K562 (cell line): ENCODE measurements at regions not wholly inside any gene's neighbourhood (a gene's known extent, or its start where the extent isn't known, plus 50 kb on each side); places are given as distances from the start of the nearest gene placed in this dataset.

ENCODE experiments used
- ATAC-seq: fragments of 200-7000 bp; cut with Tn5 transposase; 3 replicates; pipeline ENCODE4 v1.9.1; 2020; ENCODE audit warnings: moderate library complexity
- BruUV-seq: library from RNA; stranded (reverse); fragments of 400-500 nt; replicated peaks from 2 replicates; lab custom pipeline; 2021; lab: Mats Ljungman, UMichigan
- CTCF ChIA-PET: fragments of 300-600 bp; formaldehyde crosslinking; extraction: SDS; loops from one replicate; lab custom pipeline; 2021; ENCODE audit warnings: low intra/inter-chr PET ratio; lab: Yijun Ruan, JAX
- POLR2A ChIA-PET: fragments of 300-600, 350-650 bp; sonication (Branson Sonifier 250); formaldehyde crosslinking; extraction: SDS; loops from one replicate; lab custom pipeline; 2021; ENCODE audit warnings: antibody characterized with exemption, inconsistent platforms; lab: Yijun Ruan, JAX
- DNase-seq, 4 experiments: peaks; one replicate each; pipeline versions ENCODE4 v3.0.0 to v3.0.0-alpha.2; 2011 to 2018; ENCODE audit warnings: low spot score in 3 of 4, mixed read lengths in 3 of 4; ENCODE audit errors: extremely low read depth in 1 of 4
- FAIRE-seq: peaks from 2 replicates; lab custom pipeline; 2011; peaks lifted over from hg19 to GRCh38; lab: Jason Lieb, UNC
- H2AFZ ChIP-seq: 2 replicates; pipeline ENCODE4 v1.6.0; 2011; ENCODE audit warnings: low read depth, low read length, control low read depth, inconsistent platforms
- H3K27ac ChIP-seq: fragments of 200-600 bp; 3 replicates; pipeline ENCODE4 v1.8.0; 2011; ENCODE audit warnings: low read depth, mild to moderate bottlenecking, control low read depth, inconsistent platforms, low read length, moderate library complexity, mixed read lengths; ENCODE audit errors: extremely low read depth
- H3K27me3 ChIP-seq, 2 experiments: fragments of 300-600 bp in 1 of 2; 2 replicates in 1 of 2; 3 replicates in 1 of 2; pipeline versions ENCODE4 v1.6.0 to v1.8.0; 2011; ENCODE audit warnings: inconsistent platforms in 2 of 2, low read length in 2 of 2, mild to moderate bottlenecking in 1 of 2, mixed read lengths in 1 of 2, moderate library complexity in 1 of 2; ENCODE audit not compliant: control insufficient read depth in 2 of 2, insufficient read depth in 2 of 2
- H3K36me3 ChIP-seq: fragments of 300-600 bp; 3 replicates; pipeline ENCODE4 v1.8.0; 2011; ENCODE audit warnings: mild to moderate bottlenecking, low read length, inconsistent platforms; ENCODE audit not compliant: control insufficient read depth, insufficient read depth
- H3K4me1 ChIP-seq, 2 experiments: fragments of 200-600 bp in 1 of 2; replicated peaks in 1 of 2; 2 replicates in 1 of 2; 3 replicates in 1 of 2; pipeline versions ENCODE4 v1.5.1 to v1.8.0; 2011; ENCODE audit warnings: inconsistent platforms in 2 of 2, low read length in 2 of 2, mild to moderate bottlenecking in 1 of 2, mixed read lengths in 1 of 2, moderate library complexity in 1 of 2; ENCODE audit not compliant: control insufficient read depth in 2 of 2, insufficient read depth in 2 of 2
- H3K4me2 ChIP-seq: 2 replicates; pipeline ENCODE4 v1.6.1; 2011; ENCODE audit warnings: low read length, control low read depth, inconsistent platforms, mixed read lengths; ENCODE audit not compliant: insufficient read depth
- H3K4me3 ChIP-seq: fragments of 200-600 bp; sonication (generic), shearing (Covaris generic); 2 replicates; pipeline ENCODE4 v1.5.1; 2016; ENCODE audit warnings: control low read depth, inconsistent platforms
- H3K79me2 ChIP-seq: fragments of 200-600 bp; 3 replicates; pipeline ENCODE4 v1.8.0; 2011; ENCODE audit warnings: low read length, inconsistent platforms; ENCODE audit not compliant: control insufficient read depth, insufficient read depth
- H3K9ac ChIP-seq, 2 experiments: 2 replicates each; pipeline versions ENCODE4 v1.6.0 to v1.6.1; 2011; ENCODE audit warnings: low read depth in 2 of 2, low read length in 2 of 2, control low read depth in 1 of 2, inconsistent platforms in 1 of 2, mild to moderate bottlenecking in 1 of 2, mixed read lengths in 1 of 2; ENCODE audit not compliant: insufficient read depth in 1 of 2
- H3K9me1 ChIP-seq: one replicate; pipeline ENCODE4 v1.6.0; 2011; ENCODE audit warnings: inconsistent platforms, mild to moderate bottlenecking, low read length, moderate library complexity; ENCODE audit not compliant: control insufficient read depth, insufficient read depth
- H3K9me3 ChIP-seq: replicated peaks from 2 replicates; pipeline ENCODE4 v1.5.1; 2011; ENCODE audit warnings: low read depth, low read length, inconsistent platforms; ENCODE audit not compliant: control insufficient read depth, insufficient read depth
- H4K20me1 ChIP-seq: replicated peaks from 2 replicates; pipeline ENCODE4 v1.6.1; 2011; ENCODE audit warnings: low read length, inconsistent platforms, mixed read lengths; ENCODE audit not compliant: control insufficient read depth, insufficient read depth
- BACH1 ChIP-seq: fragments of 200-800 bp; sonication (Bioruptor generic); IDR thresholded peaks from 2 replicates; pipeline ENCODE4 v1.6.1; 2016; ENCODE audit warnings: missing genetic modification characterization, missing compliant biosample characterization
- FOXA3 ChIP-seq, 2 experiments: fragments of 450-650 bp in 1 of 2; sonication (generic) in 1 of 2; formaldehyde crosslinking; IDR thresholded peaks in 1 of 2; conservative IDR thresholded peaks in 1 of 2; 2 replicates each; pipeline versions ENCODE4 v1.4.0 to v1.8.0; 2020 to 2022; ENCODE audit warnings: mild to moderate bottlenecking in 2 of 2, missing genetic modification reagents in 1 of 2
- FOXJ3 ChIP-seq: sonication (generic); formaldehyde crosslinking; IDR thresholded peaks from 2 replicates; pipeline ENCODE4 v1.4.0; 2020; ENCODE audit warnings: mild to moderate bottlenecking, missing genetic modification reagents
- FOXP1 ChIP-seq: sonication (generic); formaldehyde crosslinking; IDR thresholded peaks from 2 replicates; pipeline ENCODE4 v1.8.0; 2022; ENCODE audit warnings: mild to moderate bottlenecking, missing genetic modification reagents
- FUS ChIP-seq: fragments of 200-400 bp; formaldehyde crosslinking; optimal IDR thresholded peaks from 2 replicates; pipeline ENCODE3; 2017; ENCODE audit warnings: low read depth, low read length
- HDAC6 ChIP-seq: IDR thresholded peaks from 2 replicates; pipeline ENCODE4 v1.6.1; 2012; ENCODE audit warnings: low read depth, mild to moderate bottlenecking, control low read depth, inconsistent platforms, low read length, moderate library complexity
- HMGXB4 ChIP-seq: sonication (generic); formaldehyde crosslinking; IDR thresholded peaks from 2 replicates; pipeline ENCODE4 v1.8.1; 2023; ENCODE audit warnings: mild to moderate bottlenecking, missing genetic modification reagents
- KLF1 ChIP-seq: fragments of 450-650 bp; IDR thresholded peaks from 2 replicates; pipeline ENCODE4 v1.6.1; 2016; ENCODE audit warnings: missing genetic modification characterization, missing compliant biosample characterization
- NR3C1 ChIP-seq: sonication (generic); formaldehyde crosslinking; IDR thresholded peaks from 2 replicates; pipeline ENCODE4 v1.8.1; 2022; ENCODE audit warnings: missing genetic modification reagents
- NUFIP1 ChIP-seq: fragments of 450-650 bp; IDR thresholded peaks from 2 replicates; pipeline ENCODE4 v1.6.1; 2018; ENCODE audit not compliant: partially characterized antibody
- PHF20 ChIP-seq: fragments of 450-650 bp; IDR thresholded peaks from 2 replicates; pipeline ENCODE4 v1.6.1; 2018; ENCODE audit not compliant: partially characterized antibody
- POU5F1 ChIP-seq: fragments of 150-350 bp; IDR thresholded peaks from 2 replicates; pipeline ENCODE4 v1.6.1; 2014; ENCODE audit warnings: borderline replicate concordance, low read length, low read depth, mild to moderate bottlenecking; ENCODE audit not compliant: partially characterized antibody
- PRMT5 ChIP-seq: sonication (generic); formaldehyde crosslinking; IDR thresholded peaks from 2 replicates; pipeline ENCODE4 v1.5.0; 2020; ENCODE audit warnings: missing genetic modification reagents
- SOX6 ChIP-seq: fragments of 450-650 bp; IDR thresholded peaks from 2 replicates; pipeline ENCODE4 v1.6.1; 2014; ENCODE audit warnings: mild to moderate bottlenecking
- SP1 ChIP-seq: sonication (generic); formaldehyde crosslinking; IDR thresholded peaks from 2 replicates; pipeline ENCODE4 v1.8.1; 2022; ENCODE audit warnings: mild to moderate bottlenecking, missing genetic modification reagents
- ZNF143 ChIP-seq: sonication (generic); formaldehyde crosslinking; IDR thresholded peaks from 2 replicates; pipeline ENCODE4 v1.9.0; 2022; ENCODE audit warnings: mild to moderate bottlenecking, missing genetic modification reagents
- ZNF311 ChIP-seq: fragments of 250-450 bp; sonication (Bioruptor Pico); IDR thresholded peaks from 2 replicates; pipeline ENCODE4 v1.4.0; 2020; ENCODE audit warnings: mild to moderate bottlenecking, moderate library complexity
- ZNF354B ChIP-seq: fragments of 250-450 bp; sonication (Bioruptor Pico); IDR thresholded peaks from 2 replicates; pipeline ENCODE4 v1.4.0; 2020
- ZNF764 ChIP-seq: fragments of 250-450 bp; sonication (Bioruptor Pico); IDR thresholded peaks from 2 replicates; pipeline ENCODE4 v1.4.0; 2020; ENCODE audit warnings: low read depth, mild to moderate bottlenecking, moderate library complexity
- WGBS: fragments of 100-300 bp; shearing (Covaris generic); methylation state at CpG from one replicate; pipeline ENCODE4 v1.1.6; 2016; ENCODE audit warnings: low coverage, mixed read lengths; ENCODE audit not compliant: insufficient coverage; ENCODE audit errors: missing lambda C conversion rate; 5-methylcytosine and 5-hydroxymethylcytosine counted together
- in situ Hi-C: fragments of 300-500 bp; cut with MboI; formaldehyde crosslinking; loops from 4 replicates; pipeline ENCODE4 v1.15.0; 2018; ENCODE audit warnings: inconsistent platforms, mixed read lengths
- intact Hi-C: fragments of 100-400 bp; cut with micrococcal nuclease; formaldehyde crosslinking; loops from 2 replicates; pipeline ENCODE4 v1.14.2; 2022
- TF ChIP-seq, protein P1 (sequence below): IDR thresholded peaks from 3 replicates; pipeline ENCODE4 v1.6.1; 2011; ENCODE audit warnings: borderline replicate concordance, mild to moderate bottlenecking, moderate library complexity; ENCODE audit not compliant: insufficient read length; ENCODE audit errors: extremely low read depth

DNA sequence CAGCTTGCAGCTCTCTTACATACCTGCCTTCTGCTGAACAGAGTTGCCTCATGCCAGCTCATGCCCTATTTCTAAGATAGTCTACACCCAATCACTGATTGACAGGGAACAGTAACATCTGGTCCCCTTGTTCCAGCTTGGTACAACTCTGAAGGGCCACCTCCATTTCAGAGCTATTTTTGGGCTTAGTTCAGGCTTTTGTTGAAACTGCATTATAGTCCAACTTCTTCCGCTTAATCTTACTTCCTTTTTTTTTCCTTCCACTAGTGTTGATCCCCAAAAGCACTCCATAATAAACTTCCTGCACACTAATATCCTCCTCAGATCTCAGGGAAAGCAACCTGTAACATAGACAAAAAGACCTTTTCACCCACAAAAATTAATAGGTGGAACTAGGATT is 65.7 kb upstream of the TNFRSF21 start:
- Histone ChIP-seq H3K27ac (no peak overlapping the region), H3K79me2 (no peaks in the 10 kb centered on the region), H3K9me1 (no peaks in the 10 kb centered on the region), H3K4me1 (no peaks in the 10 kb centered on the region; a peak in 1 of 5 replicates), H4K20me1 (no peaks in the 10 kb centered on the region), H3K4me3 (no peak overlapping the region), H3K9me3 (no peaks in the 10 kb centered on the region), H3K27me3 (peaks cover 21 to 24% of the 10 kb centered on the region in 2 experiments), H2AFZ (no peak overlapping the region; the same call in 1 of the 2 replicates), H3K4me2 (no peak overlapping the region), H3K9ac (no peak overlapping the region), H3K36me3 (no peaks in the 10 kb centered on the region)
- in situ Hi-C loops (no loop called here), intact Hi-C loops (no loop called here)
- FAIRE-seq: no peak
- DNase-seq: no peak
- TF ChIP-seq NUFIP1 (no peak), PHF20 (no peak), ZNF764 (no peak), PRMT5 (no peak), ZNF143 (CRISPR knock-in tag) (no peak), KLF1 (tag) (no peak), BACH1 (tag) (no peak), SOX6 (no peak), FOXA3 (CRISPR knock-in tag; conservative IDR thresholded peaks at IDR 0.05 in 1 of 2, IDR thresholded peaks at IDR 0.05 in 1 of 2) (no peak), HMGXB4 (CRISPR knock-in tag) (no peak), FOXJ3 (no peak), POU5F1 (no peak), ZNF311 (CRISPR knock-in tag) (no peak), ZNF354B (CRISPR knock-in tag) (no peak), FOXP1 (CRISPR knock-in tag) (no peak), HDAC6 (no peak), NR3C1 (CRISPR knock-in tag) (no peak), SP1 (CRISPR knock-in tag) (no peak), FUS (no peak)
- TF ChIP-seq, protein P1, sequence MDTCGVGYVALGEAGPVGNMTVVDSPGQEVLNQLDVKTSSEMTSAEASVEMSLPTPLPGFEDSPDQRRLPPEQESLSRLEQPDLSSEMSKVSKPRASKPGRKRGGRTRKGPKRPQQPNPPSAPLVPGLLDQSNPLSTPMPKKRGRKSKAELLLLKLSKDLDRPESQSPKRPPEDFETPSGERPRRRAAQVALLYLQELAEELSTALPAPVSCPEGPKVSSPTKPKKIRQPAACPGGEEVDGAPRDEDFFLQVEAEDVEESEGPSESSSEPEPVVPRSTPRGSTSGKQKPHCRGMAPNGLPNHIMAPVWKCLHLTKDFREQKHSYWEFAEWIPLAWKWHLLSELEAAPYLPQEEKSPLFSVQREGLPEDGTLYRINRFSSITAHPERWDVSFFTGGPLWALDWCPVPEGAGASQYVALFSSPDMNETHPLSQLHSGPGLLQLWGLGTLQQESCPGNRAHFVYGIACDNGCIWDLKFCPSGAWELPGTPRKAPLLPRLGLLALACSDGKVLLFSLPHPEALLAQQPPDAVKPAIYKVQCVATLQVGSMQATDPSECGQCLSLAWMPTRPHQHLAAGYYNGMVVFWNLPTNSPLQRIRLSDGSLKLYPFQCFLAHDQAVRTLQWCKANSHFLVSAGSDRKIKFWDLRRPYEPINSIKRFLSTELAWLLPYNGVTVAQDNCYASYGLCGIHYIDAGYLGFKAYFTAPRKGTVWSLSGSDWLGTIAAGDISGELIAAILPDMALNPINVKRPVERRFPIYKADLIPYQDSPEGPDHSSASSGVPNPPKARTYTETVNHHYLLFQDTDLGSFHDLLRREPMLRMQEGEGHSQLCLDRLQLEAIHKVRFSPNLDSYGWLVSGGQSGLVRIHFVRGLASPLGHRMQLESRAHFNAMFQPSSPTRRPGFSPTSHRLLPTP: no peak
- ChIA-PET CTCF (no interaction called here), POLR2A (interaction anchor here (0.8 to 1.0 kb wide), 2 partner anchors 12 to 14 kb away, joined by 3 read pairs; no protein-coding TSS in a partner anchor)
- WGBS: 28% methylated on average over 1 of the region's 1 CpG
- no TSS peak for BruUV-seq
- ATAC-seq: no peak
